DMS114 treated with DMSO at 0.1 percent for 48 hours (cell line): ENCODE measurements at regions not wholly inside any gene's neighbourhood (a gene's known extent, or its start where the extent isn't known, plus 50 kb on each side); places are given as distances from the start of the nearest gene placed in this dataset.
"Not testable (repeated sequence)": the region's sequence is repeated elsewhere in the genome, so short reads cannot be mapped to it uniquely, and the experiment has no call there.

Experiments
- DNase-seq: peaks from one replicate; lab custom pipeline; 2025; ENCODE audit not compliant: unreplicated experiment; lab: John Stamatoyannopoulos, UW

DNA sequence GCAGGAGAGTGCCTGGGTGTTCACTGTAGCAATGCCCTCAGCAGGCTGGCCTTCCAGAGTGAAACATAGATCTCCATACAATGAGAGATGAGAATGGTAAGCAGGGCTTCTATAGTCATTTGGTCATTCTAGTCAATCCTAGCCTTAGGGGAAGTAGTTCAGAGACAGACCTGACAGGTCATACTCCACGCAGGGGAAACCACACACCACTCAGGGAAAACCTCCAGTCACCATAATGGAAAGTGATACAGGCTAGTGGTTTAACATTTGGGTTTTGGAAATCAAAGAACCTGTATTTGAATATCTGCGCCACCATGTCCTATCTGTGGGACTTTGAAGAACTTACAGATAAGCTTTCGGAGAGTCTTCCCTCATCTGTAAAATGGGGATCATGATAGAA is 425.7 kb upstream of the PPP2R3A start:
- DNase-seq = no peak

DNA sequence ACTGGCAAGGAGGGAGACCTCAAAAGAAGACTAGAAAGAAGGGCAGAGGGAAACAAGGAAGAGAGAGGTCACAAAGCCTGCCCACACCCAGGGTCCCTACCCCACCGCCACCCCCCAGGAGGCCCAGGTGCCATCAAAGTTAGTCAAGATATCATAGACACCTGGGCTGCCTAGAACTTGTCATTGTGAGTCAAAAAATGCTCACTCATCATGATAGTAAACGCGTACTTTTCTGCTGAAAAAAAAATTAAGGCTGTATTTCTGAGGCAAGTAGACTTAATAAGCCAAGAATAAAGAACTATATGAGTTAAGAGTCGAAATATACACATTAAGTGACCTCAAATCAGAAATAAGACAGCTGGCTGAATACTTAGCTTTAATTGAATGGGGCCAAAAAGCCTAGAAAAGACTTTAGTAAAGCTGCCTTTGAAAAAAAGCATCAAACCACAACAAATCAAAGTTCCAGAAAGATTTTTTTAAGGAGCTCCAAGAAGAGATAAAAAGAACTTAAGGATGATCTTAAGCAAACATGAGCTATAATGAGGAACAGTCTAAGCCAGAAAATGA is 415.5 kb upstream of the PPP2R3A start:
- no peak for DNase-seq

DNA sequence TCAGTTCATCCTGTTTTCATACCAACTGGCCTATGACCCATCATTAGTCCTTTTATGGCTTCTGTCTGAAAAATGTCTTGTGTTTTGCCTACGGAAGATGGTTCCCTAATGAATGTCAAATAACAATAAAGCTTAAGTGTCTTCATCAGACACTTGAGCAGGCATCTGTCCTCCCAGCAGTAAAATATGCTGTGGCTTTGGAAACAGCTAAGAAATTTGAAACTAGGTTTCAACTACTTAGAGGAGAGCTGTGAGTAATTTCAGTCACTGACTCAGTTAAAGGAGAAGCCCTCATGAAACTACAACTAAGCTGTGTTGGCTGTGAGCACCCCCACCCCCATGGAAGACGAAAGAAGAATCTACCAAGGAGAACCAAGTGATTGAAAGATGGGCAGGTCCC is 409.4 kb upstream of the PPP2R3A start:
- no peak for DNase-seq

DNA sequence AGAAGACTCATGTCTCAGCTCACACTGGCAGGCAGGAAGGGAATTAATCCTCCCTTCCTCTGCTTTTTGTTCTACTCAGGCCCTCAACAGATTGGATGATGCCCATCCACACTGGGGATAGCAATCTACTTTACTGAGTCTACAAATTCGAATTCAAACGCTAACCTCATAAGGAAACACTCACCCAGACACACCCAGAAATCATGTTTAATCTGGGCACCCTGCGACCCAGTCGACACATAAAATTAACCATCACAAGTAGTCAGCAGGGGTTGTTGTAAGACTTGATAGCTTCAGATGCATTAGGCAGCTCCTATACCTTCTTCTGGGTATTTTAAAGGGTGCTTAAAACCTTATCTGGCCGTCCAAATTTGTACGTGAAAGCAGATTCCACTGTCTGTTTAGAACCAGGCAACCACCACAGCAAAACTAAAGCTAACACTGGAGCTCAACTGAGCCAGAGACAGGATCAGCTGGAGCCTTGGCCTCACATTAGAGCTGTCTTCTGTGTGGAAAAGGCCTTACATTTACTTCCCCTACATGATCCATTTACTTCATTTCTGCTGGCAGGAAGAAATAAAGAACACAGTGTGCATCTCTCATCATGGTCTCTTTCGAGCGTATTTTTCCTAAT is 407.3 kb upstream of the PPP2R3A start:
- DNase-seq = no peak

DNA sequence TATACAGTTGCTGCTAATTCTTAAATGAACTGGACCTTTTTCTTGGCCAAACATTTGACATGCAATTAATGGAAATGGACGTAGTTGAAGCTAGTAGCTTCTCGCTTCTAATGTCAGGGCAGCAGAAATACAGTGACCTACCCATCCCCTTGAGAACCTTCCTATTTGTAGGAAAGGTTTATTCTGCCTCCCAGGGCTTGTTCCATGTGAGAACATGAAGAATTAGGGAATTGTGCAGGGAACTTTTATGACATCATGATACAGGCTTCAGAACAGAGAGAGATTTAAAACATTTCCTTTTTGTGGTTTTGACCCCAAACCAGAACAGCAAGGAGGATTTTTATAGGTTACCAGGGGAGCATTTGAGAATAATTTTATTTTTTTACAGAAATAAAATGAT is 406.6 kb upstream of the PPP2R3A start:
- DNase-seq = no peak

DNA sequence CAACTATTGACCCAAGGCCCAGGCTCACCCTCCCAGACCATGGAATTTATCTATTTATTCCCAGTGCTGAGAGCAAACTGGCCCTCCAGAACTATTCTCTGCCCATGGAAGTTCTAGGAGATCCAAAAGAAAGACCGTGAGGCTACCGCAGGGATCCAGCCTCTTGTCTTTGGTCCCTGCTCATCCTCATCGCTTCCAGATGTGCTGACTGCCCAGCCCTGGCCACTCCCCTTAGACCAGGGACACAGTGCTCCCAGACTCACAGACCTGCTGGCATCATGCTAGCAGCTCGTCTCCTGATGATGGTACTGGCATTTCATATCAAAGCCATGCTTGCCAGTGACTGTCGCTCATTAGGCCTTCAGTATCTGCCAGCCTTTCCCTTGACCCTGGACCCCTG is 405.7 kb upstream of the PPP2R3A start:
- DNase-seq = no peak

DNA sequence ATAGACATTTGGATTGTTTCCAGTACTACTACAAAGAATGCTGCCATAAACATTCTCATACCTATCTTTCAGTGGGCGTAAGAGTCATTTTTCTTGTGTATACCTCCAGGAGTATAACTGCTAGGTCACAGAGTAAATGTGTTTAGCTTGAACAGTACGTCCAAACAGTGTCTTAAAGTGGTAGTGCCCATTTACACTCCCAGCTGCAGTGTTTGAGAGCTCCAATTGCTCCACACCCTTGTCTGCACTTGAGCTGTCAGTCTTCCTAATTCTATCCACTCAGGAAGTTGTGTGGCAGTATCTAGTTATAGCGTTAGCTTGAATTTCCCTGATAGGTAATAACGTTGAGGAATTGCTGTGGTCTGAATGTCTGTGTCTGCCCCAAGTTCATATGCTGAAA is 404.7 kb upstream of the PPP2R3A start:
- DNase-seq = no peak

DNA sequence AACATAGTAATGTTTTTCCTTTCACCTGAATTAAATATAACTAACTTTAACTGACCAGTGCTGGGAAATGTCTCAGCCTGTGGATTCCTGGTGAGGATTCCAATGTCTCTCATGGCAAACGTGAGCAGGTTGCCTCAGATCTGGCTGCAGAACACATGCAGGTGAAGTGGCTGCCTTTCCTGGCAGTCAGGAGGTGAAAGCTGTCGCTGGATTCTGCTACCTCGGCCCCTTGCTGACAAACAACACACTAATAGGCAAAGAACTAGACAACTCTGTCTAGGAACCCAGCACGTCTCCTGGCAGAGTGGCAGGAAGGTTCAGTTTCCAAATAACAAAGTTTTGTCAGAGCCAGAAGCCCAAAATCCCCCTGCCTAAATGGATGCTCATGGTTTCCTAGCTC is 400.8 kb upstream of the PPP2R3A start:
- DNase-seq = no peak

DNA sequence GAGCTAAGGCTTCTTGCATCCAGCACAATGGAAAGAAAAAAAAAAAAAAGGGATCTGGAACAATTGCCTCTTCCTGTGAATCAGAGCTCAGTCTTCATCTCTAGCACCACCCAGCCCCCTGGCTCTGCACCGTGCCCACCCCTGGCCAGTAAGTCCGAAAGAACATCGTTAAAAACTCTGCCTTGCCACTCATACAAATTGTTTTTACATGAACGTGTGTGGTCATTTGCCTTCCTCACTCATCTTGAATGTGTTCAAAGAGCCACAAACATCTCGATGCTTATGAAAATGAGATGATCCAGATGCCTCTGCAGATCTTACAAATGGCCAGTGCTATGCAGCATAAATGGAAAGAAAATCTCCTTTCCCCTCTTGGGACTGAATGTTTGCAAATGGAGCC is 400.0 kb upstream of the PPP2R3A start:
- DNase-seq = no peak

DNA sequence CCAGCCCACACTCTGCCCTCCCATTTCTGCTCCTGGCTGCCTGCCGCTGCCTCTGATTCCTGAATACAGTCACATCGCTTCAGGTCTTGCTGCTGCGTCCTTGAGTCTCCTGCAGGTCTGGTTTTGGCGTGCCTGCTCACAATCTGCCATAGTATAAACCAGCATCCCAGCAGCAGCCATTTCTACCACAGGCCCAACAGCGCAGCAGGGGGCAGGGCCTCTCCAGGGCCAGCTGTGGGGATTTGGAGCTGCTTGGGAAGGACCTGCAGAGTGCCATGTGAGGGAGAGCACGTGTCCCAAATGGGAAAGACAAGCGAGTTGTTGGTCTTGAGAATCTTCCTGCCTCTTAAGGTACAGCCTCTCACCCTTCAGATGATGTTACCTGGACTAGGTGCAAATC is 398.3 kb upstream of the PPP2R3A start:
- DNase-seq = no peak

DNA sequence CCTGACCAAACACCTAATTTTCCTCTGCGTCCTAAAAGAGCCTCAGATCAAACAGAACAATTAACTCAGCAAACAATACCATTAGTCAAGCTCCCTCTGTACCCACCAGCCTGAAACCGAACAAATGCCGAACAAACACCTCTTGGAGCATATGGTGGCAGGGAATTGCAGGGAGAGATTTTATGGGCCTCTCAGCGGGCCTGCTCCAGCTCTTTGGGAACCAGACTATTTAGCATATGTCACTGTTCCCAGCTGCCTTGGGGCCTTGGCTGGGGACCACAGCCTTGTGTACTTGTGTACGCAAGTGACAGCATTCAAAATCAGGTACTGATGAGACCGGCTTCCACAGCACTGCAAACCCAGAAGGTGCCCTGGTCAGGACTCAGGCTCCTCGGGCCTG is 388.8 kb upstream of the PPP2R3A start:
- no peak for DNase-seq

DNA sequence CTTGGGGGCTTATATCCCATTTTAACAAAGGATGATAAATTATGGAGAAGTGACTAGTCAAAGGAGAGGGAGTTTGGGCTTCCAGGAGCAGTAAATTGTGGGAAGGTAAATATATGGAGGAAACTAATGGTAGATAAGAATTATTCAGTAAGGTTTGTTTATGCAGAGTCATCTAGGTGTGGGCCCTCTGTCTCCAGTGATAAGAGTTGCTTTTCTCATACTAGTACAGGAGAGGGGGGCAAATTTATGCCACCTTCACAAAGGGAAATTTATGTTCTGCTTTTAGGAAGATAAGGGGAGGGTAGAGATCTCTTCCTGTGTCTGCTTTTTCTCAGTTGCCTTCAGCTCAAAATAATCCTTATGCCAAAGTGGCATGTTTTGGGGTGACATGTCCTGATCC is 383.7 kb upstream of the PPP2R3A start:
- DNase-seq = no peak

DNA sequence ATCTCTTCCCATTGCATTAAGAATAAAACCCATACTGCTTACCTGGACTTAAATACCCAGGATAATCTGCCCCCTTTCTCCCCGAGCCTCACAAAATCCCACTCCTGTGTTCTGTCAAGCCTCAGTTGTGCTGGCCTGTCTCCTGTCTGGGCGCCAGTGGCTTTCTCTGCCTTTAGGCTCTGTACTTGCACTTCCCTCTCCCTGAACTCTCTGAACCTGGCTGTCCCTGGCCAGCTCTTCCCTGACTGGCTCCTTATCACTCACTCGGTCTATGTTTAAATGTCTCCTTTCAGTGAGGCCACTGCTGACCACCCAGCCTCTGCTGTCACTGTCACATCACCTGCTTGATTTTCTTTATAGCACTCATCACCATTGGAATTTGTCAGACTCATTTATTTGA is 382.7 kb upstream of the PPP2R3A start:
- no peak for DNase-seq

DNA sequence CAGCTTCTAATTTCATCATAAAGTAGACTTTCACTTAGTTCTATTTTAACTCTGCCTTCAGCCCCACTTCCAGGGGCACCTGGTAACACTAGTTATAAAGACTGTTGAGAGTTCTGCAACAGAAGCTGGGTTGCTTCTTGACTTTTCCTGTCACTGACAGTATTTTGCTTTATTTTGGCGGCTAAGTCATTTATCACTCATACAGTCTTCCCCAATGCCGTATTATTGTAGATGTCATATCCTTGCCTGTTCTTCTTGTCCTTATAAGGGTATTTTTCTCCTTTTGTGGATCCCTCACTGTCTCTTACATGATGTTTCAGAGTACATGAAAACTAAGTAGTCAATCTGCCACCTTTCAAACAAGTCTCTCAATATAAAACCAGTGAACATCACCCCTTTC is 369.0 kb upstream of the PPP2R3A start:
- DNase-seq = no peak

DNA sequence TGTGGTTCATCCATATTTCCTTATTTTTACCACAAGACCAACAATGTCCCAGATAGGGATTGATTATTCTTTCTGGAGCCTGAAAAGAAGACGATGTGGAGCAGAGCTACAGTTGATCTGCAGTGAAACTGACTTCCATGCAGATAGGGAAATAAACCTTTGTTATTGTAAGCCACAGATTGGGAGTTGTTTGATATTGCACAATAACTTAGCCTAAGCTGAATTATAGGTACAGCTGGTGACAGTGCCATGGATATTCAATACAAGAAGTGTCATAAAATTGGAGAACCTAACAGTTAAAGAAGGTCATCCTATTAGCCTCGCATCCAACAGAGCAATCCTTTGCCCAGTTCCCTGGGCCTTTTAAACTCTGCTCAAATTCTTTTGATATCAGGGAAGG is 367.7 kb upstream of the PPP2R3A start:
- DNase-seq = no peak

DNA sequence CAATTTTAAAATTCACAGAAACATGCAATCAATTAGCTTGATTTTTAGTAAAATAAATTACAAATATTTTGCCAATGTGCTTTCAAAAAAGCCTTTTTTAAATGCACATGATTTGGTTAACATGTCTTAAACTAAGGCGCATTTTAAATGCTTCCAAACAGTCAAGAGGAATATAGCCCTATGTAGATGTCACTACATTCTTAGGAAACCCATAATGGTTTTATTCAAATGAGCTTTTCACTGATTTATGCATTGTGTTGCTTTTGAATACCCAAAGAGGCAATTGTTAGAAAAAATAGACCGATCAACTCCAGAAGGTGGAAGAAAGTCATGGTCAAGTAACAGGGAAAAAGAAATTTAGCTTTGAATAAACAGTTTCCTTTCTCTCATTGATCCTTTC is 366.9 kb upstream of the PPP2R3A start:
- no peak for DNase-seq

DNA sequence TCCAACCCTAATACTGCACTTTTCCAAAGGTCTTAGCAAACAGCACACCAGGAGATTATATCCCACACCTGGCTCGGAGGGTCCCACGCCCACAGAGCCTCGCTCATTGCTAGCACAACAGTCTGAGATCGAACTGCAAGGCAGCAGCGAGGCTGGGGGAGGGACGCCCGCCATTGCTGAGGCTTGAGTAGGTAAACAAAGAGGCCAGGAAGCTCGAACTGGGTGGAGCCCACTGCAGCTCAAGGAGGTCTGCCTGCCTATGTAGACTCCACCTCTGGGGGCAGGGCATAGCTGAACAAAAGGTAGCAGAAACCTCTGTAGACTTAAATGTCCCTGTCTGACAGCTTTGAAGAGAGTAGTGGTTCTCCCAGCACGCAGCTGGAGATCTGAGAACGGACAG is 361.0 kb upstream of the PPP2R3A start:
- not testable (repeated sequence) for DNase-seq

DNA sequence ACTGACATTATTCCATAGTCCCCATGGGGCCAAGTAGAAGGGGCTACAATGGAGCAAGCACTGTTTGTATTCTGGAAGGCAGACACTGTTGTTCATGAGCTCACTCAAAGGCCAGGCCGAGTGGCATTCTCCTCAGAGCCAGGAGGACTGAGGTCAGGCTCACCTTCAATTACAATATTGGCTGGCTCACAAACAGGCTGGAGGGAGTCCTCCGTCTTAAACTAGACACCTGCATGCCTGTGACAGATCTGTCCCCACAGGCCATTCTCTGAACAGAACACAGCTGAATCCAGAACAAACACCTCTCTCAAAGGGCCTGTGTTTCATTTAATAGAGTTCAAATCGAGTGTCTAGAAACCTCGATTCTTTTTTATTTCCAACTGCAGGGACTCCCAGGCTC is 347.4 kb upstream of the PPP2R3A start:
- no peak for DNase-seq

DNA sequence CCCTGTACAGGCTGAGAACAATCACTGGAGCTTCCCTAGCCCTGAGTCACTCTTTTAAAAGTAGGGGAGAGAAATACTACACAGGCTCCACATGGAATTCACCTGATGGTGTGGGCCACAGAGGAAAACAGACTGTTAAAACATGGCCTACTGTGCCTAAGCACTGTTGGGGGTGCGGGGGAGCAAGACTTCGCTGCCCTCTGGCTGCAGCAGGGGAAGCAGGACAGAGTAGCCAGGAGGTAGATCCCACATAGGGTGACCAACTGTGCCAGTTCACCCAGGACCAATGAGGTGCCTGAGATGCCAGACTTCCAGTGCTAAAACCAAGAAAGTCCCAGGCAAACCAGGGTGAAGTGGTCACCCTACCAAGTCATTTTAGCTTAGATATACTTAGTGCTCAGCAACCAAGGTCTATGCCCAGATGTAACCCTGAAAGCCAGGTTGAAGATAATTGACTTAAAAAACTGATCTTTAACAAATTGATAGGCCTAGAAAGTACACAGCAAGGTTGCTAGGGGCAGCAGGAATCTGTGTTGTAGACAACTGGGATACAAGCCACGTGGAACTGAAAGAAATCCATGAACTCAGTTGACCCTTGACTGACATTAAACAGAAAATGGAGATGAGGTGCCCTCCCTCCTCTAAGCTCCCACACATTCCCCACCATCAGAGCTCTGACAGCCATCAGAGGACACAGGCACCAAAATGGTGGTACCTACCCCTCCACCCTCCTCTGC is 344.2 kb upstream of the PPP2R3A start:
- no peak for DNase-seq

DNA sequence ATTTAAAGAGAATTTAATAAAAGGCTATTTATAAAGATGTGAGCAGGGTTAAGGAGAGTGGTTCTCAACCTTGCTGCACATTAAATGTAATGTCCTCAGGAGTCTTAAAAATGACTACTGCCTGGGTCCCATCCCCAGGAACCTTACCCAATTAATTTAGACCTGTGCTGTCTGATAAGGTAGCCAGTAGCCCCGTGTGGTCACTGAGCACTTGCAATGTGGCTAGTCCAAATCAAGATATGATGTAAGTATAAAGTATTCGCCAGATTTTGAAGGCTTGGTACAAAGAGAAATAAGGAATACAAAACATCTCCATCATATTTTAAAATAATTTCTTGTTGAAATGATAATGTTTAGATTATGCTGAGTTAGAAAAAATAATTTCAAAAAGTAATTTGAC is 343.3 kb upstream of the PPP2R3A start:
- DNase-seq = no peak

DNA sequence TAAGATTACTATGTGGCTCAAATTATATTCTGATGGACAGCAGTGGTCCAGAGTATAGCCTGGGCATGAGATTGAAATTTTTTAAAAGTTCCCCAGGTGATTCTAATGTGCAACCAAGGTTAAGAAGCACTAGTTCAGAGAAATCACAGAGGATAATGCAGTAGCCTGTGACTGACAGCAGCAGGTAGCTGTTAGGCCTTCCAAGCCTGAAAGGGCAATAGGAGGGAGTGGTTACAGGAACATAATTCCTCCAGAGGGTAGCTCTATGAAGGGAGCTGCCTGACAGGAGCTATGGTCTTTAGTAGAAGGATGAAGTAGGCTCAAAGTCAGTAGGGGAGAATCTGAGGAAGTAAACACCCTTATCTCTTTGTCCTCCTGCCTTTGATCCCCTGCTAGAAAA is 342.9 kb upstream of the PPP2R3A start:
- DNase-seq = no peak

DNA sequence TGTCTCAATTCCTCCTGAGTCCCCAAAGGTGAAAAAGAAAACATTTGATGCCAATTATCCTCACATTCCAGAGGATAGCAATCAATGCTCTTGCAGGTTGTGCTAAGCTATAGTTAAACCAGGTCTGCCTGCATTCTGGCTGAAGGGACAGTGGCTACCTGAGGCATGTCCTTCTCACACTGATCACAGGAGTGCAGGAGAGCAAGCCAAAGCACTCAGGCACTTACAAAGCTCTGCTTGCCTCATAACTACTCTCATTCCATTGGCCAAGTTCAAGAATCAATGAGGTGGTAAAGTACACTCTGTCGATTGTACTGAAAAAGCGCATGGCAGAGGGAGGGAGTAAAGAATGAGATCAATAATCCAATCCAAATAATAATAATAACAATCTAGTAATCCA is 342.0 kb upstream of the PPP2R3A start:
- no peak for DNase-seq

DNA sequence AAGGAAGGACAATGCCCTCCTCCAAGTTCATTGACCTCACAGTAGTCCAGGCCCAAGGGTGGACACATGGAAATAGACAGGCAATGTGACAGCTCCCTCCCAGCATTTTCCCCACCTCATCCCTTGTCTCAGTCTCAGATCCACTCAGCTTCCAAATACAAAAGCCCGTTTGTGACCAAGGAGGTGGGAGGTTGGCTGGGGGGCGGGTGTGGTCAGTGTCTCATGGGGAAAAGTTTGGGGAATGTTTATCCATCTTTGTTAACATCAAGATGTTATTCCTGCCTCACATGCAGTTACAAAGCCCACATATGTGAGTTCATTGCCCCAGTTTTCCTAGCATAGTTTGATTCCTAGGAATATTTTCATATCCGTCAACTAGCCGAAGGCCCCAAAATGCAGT is 338.5 kb upstream of the PPP2R3A start:
- no peak for DNase-seq
